ENCODE measurements at regions not wholly inside any gene's neighbourhood (a gene's known extent, or its start where the extent isn't known, plus 50 kb on each side); places are given as distances from the start of the nearest gene placed in this dataset.
"Not testable (repeated sequence)": the region's sequence is repeated elsewhere in the genome, so short reads cannot be mapped to it uniquely, and the experiment has no call there.

DNA sequence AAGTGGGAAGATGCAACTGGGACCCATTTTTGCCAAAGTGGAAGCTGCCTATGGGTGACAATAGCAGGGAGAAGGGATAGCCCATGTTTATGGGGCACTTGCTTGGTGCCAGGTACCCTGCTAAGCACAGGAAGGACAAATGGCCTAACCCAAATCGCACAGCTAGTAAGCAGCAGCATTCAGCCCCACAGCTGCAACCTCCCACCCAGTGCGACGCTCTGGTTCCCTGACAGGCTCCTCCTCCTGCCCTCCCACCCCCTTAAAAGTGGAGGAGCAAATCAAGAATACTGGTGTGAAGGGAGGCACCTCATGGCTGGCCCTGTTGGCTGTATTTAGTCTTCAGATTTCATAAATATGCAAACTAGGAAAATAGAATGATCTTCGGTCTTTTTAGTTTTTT is 76.2 kb downstream of the RIN2 start:
- intact Hi-C loops (cut with micrococcal nuclease) = no loop called here

- intact Hi-C loops (cut with micrococcal nuclease) = no loop called here
Observed at GRCh38 chr20:19834783-19835182, 76.7 kb downstream of the RIN2 start.

DNA sequence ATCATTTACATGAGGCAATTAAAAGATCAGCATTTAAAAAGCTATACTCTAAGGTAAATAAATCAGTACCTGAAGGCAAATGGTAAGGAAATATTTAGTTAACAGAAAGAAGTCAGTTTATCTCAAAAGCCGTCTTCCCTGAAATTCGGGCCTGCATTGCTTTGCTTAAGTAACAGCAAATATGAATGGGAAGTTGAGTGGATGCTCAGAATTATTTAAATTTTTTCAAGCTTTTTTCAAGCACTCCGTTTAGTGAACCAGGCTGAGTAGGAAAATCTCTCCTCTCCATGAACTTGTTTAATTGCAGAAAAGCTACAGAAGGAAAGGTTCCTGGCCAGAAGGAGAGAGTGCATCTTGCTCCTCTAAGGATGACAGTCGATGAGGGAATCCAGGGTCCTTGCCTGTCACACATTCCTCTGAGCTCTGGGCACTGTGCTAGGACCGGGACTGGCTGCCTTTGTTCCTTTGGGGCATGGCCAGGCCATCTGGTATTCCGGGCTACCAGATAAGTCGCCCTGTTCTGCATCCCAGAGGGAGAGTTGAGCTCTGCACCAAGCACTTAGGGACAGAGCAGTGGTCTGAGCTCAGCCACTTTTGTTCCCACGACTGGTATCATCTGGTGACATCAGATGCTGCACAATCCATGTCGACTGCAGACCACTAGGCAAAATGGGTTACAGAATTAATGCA is 77.6 kb downstream of the RIN2 start:
- intact Hi-C loops (cut with micrococcal nuclease) = no loop called here

GRCh38 chr20:19838468-19838867 is 80.4 kb downstream of the RIN2 start:
- intact Hi-C loops (cut with micrococcal nuclease) = no loop called here

GRCh38 chr20:19839053-19839452 is 81.0 kb downstream of the RIN2 start:
- intact Hi-C loops (cut with micrococcal nuclease) = no loop called here

- intact Hi-C loops (cut with micrococcal nuclease) = no loop called here
Observed at GRCh38 chr20:19840111-19840710, 82.2 kb downstream of the RIN2 start.

DNA sequence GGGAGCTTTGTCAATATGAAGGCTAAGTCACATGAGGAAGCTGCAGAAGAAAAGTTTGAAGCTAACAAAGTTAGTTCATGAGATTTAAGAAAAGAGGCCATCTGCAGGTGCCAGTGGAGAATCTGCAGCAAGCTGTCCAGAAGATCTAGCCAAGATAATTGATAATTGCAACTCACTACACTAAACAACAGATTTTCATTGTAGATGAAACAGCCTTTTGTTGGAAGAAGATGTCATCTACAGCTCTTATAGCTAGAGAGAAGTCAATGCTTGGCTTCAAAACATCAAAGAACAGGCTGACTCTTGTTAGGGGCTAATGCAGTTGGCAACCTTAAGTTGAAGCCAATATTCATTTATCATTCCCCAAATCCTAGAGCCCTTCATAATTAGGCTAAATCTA is 83.7 kb downstream of the RIN2 start:
- intact Hi-C loops (cut with micrococcal nuclease) = no loop called here

- intact Hi-C loops (cut with micrococcal nuclease) = not testable (repeated sequence)
Observed at GRCh38 chr20:19844850-19845249, 86.8 kb downstream of the RIN2 start.

DNA sequence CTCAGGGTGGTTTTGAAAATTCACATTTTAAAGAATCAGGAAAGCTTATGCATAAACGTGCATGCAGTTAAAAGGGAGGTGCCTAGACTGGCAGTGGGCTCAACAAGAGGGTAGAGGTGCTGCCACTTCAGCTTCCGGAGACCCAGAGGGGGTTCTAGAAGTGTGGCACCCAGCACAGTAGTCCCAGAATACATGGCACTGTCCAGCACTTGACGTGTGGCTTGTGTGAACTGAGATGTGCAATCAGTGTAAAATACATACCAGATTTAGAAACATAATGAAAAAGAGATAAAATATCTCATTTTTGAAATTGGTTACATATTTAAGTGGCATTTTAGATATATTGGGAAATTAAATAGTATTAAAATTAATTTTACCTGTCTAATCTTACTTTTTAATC is 89.3 kb downstream of the RIN2 start:
- intact Hi-C loops (cut with micrococcal nuclease) = no loop called here

GRCh38 chr20:19849341-19850197 is 91.5 kb downstream of the RIN2 start:
- intact Hi-C loops (cut with micrococcal nuclease) = no loop called here

- intact Hi-C loops (cut with micrococcal nuclease) = no loop called here
Observed at GRCh38 chr20:19850198-19850533, 92.1 kb downstream of the RIN2 start.

DNA sequence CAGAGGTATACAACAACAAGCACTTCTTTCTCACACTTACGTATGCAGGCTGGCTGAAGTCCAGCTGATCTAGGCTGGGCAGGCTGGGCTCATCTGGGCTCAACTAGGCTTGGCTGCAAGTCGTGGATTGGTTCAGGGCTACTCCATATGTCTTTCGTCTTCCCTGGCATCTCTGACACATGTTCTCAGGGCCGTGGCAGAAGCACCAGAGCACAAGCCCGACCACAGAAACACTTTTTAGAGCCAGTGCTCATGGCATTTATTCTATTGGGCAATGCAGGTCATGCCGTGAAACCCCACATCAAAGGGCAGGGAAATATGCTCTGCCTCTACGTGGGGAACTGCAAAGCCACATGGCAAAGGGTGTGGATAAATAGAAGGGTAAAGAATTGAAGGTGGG is 93.8 kb downstream of the RIN2 start:
- intact Hi-C loops (cut with micrococcal nuclease) = no loop called here

DNA sequence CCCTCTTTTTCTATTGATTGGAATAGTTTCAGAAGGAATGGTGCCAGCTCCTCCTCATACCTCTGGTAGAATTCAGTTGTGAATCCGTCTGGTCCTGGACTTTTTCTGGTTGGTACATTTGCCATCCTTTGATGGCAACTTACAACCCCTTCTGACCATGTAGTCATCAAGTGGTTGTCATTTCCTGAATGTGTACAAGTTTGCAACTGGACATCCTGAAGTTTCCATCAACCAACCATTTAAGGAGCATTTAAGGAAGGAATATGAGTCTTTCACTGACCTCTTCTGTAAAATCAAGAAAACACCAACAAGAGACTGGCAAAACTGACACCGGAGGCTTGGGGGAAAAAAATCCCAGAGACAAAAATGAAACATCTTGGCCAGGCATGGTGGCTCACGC is 97.4 kb downstream of the RIN2 start:
- intact Hi-C loops (cut with micrococcal nuclease) = no loop called here

DNA sequence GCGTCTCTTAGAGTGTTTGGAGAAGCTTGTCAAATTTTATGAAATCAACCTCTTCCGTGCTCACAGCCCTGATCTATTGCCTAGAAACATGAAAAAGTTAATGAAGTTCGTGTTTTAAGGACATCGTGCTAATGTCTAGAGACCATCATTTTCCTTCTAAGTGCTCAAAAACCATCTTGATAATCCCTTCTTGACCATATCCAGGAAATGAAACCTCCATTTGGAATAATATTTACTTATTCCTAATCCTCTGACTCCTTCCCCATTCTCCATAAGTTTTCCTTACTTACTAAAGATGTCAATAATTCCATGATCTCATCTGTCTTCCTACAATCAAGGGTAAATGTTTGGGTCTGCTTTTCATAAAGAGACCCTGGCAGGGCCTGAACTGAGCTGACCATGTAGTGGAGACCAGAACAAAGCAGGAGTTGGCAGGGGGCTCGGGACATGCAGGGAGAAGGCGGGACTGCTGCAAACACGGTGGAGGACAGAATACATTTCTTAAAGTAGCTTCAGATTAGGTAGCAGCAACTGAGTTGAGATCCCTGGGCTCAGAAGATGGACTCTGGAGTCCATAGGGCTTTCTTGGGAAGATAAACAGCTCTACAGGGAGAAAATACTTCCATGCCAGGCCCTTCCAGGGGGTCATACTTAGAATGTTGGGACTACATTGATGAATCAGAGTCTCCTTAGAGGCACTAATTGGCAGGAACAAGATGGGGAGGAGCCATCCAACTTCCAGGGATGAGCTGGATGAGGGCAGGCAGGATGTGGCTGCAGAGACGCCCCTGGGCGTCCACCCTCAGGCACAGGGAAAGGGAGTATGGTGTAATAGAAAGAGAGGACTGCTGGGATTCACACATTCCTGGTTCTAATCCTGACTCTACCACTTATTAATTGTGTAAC is 100.7 kb downstream of the RIN2 start:
- intact Hi-C loops (cut with micrococcal nuclease) = no loop called here

DNA sequence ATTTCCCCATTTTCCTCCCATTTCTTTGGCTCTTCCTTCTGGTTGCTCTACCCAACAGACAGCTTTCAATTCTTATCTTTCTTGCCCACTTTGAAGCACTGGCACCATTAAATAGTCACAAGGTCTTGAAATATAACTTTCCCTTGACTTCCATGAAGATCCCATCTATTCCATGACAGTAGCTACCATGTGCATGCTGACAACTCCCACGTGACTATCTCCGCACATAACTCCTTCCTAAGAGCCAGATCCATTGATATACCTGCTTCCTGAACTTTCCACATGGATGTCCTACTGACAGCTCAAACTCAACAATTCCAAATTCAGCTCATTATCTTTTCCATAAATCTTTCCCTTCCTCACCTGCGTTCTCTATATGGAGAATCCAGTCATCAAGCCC is 101.4 kb downstream of the RIN2 start:
- intact Hi-C loops (cut with micrococcal nuclease) = no loop called here

- intact Hi-C loops (cut with micrococcal nuclease) = loop anchor here (5.0 kb wide), 1 partner anchor 102 kb away; no protein-coding TSS in a partner anchor
Observed at GRCh38 chr20:19860737-19861136, 102.7 kb downstream of the RIN2 start.

GRCh38 chr20:19861147-19861759 is 103.2 kb downstream of the RIN2 start:
- intact Hi-C loops (cut with micrococcal nuclease) = loop anchor here (5.0 kb wide), 1 partner anchor 101 kb away; no protein-coding TSS in a partner anchor

DNA sequence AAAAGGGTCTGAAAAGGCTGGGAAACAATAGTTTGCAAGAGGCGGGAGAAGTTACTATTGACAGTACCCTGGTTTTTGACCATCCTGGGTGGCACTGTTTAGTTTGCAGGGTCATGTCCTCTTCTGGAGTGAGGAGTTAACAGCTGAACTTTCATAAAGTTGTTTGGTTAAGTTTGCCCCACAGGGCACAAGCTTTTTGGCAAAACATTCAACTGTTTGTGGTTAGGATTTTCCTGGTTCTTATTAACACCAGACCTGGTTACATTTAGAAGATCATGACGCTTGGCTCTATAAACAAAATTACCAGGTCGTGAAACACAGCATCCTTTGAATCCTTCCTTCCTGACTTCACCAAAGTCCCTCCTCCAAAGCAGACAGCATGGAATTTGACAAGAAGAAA is 106.1 kb downstream of the RIN2 start:
- intact Hi-C loops (cut with micrococcal nuclease) = loop anchor here (5.0 kb wide), 1 partner anchor 98 kb away; no protein-coding TSS in a partner anchor

- intact Hi-C loops (cut with micrococcal nuclease) = no loop called here
Observed at GRCh38 chr20:19866070-19866469, 108.0 kb downstream of the RIN2 start.

DNA sequence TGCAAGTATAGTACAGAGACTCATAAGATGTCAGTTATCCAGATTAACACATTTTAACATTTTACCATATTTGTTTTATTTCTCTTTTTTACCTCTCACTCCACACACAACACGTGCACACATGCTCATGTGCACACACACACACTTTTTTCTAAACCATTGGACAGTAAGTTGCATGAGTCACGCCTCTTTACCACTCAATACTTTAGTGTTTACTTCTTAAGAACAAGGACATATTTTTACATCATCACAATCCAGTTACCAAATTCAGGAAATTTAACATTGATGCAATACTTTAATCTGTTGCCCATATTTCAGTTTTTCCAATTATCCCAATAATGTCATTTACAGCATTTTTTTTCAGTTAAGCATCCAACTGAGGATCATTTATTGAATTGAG is 109.0 kb downstream of the RIN2 start:
- intact Hi-C loops (cut with micrococcal nuclease) = no loop called here

GRCh38 chr20:19867940-19868371 is 109.9 kb downstream of the RIN2 start:
- intact Hi-C loops (cut with micrococcal nuclease) = no loop called here

Measured in T-helper 1 cell treated with Interleukin-12 subunit alpha and Interleukin-12 subunit beta and Interleukin-4 antibody, amounts not matched to agents 30 ng/mL and 1 ng/mL, for 36 hours (primary cell).